CD4-positive, alpha-beta T cell treated with Interleukin-2 at 100 ng/mL for 4 hours (primary cell): ENCODE measurements at regions not wholly inside any gene's neighbourhood (a gene's known extent, or its start where the extent isn't known, plus 50 kb on each side); places are given as distances from the start of the nearest gene placed in this dataset.

ENCODE experiments used
- DNase-seq: peaks from one replicate; pipeline ENCODE4 v3.0.0-alpha.2; 2020; ENCODE audit warnings: low spot score

DNA sequence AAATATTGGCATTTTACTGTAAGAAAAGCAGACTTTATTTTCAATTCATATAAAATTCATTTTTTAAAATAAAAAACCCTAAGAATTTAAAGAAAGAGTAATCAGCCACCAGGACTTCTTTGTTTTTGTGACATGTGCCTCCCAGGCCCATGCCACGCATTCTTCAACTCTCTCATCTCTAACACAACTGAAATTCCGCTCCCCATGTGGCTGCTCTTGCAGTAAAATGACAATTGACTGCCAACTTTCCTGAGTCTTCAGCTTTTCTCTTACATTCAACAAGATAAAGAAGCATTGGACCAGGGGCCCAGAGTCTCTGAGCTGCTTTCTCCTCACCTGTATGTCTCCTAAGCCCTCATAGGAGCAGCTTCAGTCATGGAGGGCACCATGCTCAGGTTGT, 372.1 kb downstream of the UQCRFS1 start:
- no peak for DNase-seq

DNA sequence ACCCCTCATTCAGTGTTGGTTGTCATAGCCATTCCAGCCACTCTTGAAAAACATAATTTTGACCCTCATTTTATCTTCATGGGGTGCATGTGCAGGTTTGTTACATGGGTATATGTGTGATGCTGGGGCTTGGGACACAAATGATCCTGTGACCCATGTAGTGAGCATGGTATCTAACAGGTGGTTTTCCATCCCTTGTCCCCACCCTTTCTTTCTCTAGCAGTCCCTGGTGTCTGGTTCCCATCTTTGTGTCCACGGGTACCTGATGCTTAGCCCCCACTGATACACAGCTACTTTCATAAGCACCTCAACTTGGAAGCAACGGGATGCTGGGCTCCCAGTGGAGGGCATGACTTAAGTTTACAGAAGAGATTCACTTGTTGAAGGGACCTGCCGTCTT, 373.5 kb downstream of the UQCRFS1 start:
- DNase-seq = no peak

DNA sequence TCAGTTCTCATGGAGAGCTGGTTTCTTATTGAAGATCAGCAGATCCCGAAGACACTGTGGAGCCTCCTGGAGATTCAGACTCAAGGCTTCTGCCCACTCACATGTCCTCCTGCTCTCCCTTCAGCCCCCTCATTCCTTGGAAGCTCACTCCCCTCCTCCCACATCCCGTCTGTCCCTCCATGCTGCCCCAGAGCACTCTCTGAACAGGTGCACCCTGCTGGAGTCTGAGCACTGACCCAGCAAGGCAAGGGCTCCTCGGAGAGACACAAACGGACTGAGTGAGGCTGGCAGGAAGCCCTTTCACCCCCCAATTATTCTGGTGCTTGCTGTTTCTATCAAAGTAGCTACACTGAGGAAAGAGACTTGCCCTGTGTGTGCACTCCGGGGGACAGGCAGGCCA, 374.0 kb downstream of the UQCRFS1 start:
- DNase-seq = no peak

DNA sequence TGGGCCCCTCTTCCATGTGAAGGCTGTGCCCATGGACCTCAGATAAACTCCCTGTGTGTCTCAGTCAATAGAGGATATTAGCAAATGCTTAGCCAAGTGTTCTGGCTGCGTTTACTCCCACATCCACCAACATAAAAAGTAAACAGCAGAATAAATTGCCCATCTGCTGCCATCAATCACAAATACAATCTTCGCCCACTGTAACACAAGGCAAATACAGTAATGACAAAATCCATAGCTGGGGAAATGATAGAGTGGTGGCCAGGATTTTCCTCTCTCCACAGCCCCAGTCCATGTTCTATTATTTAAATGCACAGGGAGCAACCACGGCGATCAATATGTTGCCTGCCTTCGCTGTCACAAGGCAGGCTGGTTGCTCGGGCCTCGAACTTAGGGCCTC, 376.5 kb downstream of the UQCRFS1 start:
- DNase-seq = no peak

DNA sequence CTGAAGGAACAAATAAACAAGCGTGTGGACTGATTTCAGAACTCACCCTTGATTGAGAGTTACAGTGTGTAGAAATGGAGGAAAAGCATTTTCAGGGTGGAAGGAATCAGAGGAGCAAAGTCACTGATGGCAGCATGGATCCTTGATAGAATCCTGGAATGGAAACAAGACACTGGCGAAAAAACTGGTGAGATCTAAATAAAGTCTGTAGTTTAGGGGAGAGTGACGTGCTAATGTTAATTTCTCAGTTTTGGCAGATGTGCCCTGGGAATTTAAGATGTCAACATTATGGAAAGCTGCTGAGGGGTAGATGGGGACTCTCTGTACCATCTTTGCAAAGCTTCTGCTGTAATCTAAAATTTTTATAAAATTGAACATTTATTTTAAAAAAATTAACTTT, 378.0 kb downstream of the UQCRFS1 start:
- DNase-seq = no peak

DNA sequence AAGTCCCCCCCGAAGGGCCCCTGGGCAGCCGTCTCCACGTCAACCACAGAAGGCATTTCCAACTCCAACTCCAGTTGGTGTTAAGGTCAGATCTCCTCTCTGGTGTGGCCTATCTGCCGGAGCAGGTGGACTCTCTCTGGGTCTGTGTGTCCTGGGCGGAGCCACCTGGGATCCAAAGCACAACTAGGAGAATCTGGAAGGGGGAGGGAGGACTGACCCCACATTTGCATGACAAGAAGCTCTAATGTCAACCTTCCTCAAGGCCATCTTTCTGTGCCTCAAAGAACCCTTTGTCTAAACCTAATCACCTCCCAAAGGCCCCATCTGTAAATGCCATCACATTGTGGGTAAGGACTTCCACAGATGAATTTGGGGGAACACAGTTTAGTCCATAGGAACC, 381.5 kb downstream of the UQCRFS1 start:
- no peak for DNase-seq

DNA sequence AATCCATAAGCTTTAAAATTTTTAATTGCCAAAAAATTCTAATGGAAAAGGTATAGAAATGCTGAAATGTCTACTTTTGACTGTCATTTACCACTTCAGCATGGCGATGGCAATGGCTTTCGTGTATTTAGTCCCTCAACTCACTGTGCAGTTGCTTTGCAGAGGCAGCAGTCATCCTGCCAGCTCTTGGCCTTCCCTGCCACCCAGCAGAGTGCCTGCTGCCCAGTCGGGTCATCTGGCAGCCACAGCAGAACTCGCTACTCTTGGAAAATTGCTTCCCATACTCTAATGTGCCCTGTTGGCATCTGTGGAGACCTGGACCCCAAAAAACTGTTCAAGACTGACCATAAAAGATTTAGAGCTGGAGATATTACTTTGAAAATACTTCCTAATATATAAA, 383.2 kb downstream of the UQCRFS1 start:
- DNase-seq = no peak

DNA sequence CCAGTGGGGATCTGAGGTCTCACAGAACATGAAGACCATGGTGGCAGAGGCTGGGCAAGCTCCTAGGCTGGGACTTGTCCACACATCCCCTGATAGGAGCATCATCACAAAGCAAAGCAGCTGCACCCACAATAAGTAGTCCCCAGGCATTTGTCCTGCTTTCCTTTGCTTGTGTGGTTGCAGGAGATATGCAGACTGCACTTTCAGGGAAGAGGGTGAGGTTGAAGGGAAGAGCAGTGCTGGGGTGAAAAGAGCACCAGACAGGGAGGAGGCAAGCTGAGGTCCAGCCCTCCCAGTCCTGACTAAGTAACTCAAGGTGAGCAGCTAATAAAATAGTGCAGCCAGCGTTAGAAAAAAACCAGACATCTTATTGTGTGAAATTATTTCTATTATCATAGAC, 383.6 kb downstream of the UQCRFS1 start:
- DNase-seq = no peak

DNA sequence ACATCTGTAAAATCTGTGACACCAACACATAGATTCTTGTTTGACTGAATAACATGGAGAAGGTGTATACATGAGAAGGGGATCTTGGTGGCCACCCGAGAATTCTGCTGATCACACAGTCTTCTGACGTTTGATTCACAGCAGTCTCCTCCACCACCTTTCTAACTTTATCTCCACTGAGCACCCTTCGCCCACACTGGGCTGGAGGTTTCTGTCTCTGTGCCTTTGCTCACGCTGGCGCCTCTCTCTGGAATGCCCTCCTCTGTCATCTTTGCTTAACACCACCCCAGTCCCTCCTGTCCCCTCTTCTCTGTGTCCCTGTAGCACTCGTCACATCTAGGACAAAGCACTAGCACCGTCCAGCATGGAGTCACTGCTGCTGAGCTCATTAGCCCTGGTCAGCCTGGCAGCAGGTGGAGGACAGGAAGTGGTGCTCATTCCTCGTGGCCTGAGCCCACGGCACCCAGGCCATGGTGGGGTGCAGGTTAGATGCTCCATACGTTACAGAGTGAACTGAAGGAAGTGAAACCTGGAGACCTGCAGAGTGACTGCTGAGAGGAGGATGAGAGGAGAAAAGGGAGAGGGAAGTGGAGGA, 384.6 kb downstream of the UQCRFS1 start:
- no peak for DNase-seq

DNA sequence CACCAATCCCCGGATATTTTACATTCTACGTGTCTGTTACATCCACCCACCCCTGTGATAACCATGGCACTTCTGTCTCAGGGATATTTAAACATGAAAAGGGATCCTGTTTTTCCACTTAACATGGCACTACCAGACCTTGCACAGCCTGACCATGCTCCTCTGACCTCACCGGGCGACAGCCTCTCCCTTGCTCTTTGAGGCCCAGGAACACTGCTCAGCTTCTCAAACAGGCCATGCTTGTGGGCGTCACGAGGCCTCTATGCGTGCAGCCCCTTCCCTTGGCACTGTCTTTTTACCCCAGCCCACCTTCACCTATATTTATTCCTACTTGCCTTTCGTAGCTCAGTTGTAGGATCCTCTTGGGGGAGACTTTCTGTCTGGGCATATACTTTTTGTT, 385.6 kb downstream of the UQCRFS1 start:
- DNase-seq = no peak

DNA sequence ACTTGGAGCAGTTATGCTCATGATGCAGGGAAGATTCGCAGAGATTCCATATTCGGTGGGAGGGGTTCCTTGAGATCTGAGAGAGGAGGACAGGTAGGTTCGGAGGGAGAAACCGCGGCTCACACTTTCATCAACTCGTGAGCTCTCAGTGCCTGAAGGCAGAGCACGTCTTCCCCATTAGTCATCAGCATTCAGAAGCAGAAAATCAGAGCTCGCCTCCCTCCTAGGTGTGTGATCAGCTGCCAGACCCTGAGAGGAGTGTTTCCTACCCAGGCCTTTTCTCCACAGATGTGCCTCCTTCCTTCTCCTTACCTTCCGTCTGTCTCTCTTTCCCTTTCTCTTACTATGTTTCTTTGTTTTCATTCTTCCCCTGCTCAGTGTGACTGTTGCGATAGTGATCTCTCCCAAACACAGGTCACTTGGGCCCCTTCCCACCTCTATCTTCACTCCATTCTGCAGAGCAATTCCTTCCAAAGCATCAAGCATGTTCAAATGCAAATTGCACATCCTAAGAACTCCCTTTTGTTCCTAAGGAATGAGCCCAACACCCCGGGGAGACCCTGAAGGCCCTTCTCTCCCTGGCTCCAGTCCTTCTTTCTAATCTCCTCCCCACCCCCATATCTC, 389.5 kb downstream of the UQCRFS1 start:
- DNase-seq = no peak

DNA sequence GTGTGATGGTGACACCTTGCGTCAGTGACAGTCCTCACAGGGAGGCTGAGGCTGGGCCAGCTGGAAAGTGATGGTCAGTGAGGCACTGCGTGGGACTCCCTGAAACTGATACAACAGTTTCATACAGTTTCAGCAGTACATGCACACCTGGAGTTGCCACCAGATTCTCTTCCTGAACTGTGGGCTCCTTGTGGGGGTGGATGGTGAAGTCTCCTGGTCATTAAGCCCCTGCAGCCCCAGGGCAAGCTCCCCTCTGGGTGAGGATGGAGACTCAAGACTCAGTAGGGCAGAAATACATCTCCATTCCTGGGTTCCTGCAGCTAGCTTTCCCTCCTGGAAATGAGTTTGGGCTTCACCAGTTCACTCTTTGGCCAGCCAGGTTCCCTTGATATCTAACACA, 392.7 kb downstream of the UQCRFS1 start:
- DNase-seq = no peak

DNA sequence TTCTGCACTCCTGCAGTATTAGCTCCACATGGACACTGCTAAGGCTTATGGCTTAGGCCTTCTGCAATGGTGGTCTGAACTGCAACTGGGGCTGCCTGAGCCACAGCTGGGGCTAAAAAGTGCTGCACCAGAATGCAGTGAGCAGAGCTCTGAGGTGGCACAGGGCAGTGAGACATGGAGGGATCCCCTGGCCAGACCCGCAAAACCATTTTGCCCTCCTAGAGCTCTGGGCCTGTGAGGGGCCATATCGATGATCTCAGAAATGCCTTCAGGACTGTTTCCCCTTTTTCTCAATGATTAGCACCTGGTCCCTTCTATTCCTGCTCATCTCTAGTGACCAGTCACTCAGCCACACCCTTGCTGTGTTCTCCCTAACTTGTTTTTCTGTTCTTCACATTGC, 397.7 kb downstream of the UQCRFS1 start:
- no peak for DNase-seq

DNA sequence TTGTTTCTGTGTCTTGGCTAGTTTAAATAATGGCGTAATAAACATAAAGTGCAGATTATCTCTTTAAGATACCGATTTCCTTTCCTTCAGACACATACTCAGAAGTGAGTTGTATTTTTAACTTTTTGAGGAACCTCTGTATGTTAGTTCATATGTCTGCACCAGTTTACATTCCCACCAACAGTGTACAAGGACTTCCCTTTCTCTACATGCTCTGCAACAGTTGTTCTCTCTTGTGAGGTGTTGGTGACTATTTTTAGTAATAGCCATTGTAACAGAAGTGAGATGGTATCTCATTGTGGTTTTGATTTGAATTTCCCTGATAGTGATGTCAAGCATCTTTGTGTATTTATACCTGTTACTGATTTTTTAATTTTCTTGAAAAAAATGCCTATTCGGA, 418.6 kb downstream of the UQCRFS1 start:
- no peak for DNase-seq

DNA sequence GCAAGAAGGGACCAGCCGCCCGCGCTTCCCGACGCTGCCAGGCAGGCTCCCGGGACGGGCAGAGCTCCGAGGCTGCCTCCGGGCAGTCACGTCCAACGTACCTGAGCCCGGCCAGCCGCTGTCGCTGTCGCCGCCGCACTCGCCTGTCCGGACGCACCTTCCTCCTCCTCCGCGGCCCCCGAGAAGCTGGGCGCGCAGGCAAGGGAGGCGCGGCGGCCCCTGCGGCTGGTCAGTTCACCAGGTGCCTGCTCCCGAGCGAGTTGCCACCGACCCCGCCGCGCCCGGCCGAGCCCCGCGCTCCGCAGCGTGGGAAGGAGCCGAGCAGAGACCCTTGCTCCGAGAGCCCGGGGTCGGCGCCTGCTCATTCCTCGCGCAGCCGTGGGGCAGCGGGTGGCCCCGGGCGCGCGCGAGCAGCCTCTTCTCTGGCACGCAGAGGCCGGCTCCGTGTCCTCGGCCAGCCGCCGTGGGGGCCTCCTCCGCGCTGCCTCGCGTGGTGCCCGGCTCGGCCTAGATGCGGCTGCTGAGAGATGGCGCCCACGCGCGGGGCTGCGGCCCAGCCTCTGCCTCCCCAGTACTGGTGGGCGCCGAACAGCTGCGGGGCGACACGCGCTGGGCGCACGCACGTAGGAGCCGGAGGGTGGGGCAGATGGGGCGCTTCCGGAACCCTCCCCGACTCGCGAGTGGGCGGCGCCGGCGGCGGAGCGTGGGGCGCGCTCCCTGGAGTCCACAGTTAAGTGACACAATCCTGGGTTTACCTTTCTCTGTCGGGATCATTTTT, 419.4 kb downstream of the UQCRFS1 start:
- DNase-seq = no peak

DNA sequence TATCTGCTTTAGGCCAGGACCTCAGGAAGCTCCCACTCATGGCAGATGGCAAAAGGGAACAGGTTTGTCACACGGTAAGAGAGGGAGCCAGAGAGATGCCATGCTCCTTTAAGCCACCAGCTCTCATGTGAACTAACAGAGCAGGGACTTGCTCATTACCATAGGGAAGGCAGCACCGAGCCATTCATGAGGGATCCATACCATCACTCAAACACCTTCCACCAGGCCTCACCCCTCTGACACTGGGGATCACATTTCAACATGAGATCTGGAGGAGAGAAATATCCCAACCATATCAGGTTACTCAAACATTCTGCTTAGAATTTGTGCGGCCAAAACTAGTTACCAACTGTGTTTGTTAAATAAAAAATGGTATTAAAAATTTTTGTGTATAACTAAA, 427.0 kb downstream of the UQCRFS1 start:
- no peak for DNase-seq

DNA sequence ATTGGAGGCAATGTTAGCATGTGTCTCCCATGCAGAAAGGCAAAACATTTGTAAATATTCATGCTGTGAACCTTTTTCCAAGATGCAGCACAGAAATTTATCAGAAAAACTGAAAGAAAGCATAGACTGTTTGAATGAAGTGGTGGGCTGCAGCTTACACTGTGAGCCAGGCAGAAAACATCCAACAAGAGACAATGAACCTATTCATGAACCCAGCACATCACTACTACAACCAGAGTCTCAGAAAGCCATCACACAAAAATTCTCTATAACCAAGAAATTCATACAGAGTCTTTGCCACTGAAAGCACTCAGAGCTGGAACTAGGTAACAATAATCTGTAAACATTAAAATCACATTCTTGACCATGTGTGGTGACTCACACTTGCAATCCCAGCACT, 448.9 kb downstream of the UQCRFS1 start:
- DNase-seq = no peak

DNA sequence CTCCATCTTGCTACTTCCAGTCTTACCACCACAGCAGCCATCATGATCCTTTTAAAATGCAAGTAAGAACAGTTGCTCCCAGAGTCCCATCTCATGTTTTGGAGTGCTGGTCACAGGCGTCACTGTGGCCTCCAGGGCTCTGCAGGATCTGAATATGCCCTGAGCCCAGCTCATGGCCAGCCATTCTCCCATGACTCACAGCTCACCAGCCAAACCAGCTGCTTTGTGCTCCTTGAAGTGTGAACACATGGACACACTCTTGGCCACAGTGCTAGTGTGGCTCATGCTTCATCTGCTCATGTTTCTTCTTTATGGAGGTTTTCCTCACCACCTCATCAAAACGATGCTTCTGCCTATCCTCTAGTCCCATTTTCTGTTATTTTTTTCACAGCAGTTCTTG, 466.5 kb downstream of the UQCRFS1 start:
- no peak for DNase-seq

DNA sequence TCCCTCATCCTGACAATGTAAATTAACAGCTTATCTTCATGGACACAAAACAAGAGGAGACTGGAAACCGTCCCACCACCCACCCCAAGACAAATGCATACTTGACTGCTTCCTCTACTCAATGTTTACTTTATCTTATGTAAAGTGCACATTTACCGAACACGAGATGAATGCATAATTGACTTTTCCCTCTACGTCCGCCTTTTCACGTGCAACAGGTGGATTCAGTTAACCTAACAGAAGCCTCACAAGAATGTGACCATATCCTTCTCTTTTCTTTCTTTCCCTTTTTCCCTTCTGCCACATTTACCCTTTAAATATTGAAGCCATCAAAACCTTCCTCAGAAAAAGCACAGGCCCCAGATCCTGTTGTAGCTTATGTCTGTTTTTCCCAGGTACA, 468.0 kb downstream of the UQCRFS1 start:
- DNase-seq = no peak

DNA sequence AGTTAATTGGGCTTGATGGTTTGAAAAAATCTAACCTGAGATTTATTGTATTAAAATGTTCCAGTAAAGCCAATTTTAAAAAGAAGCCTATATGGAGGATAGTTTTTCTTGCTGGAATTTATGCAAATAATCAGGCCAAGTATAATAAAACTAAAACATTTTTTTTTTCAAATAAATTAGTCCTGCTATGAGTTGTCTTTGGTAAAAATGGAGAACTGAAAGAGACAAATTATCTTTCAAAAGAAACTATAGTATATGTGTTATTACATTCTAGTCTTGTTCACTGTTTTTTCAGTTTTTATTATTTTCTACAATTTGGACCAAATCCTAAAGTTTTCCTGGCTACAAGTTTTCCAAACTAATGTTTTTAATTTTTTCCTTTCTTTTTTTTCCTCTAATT, 468.9 kb downstream of the UQCRFS1 start:
- no peak for DNase-seq

DNA sequence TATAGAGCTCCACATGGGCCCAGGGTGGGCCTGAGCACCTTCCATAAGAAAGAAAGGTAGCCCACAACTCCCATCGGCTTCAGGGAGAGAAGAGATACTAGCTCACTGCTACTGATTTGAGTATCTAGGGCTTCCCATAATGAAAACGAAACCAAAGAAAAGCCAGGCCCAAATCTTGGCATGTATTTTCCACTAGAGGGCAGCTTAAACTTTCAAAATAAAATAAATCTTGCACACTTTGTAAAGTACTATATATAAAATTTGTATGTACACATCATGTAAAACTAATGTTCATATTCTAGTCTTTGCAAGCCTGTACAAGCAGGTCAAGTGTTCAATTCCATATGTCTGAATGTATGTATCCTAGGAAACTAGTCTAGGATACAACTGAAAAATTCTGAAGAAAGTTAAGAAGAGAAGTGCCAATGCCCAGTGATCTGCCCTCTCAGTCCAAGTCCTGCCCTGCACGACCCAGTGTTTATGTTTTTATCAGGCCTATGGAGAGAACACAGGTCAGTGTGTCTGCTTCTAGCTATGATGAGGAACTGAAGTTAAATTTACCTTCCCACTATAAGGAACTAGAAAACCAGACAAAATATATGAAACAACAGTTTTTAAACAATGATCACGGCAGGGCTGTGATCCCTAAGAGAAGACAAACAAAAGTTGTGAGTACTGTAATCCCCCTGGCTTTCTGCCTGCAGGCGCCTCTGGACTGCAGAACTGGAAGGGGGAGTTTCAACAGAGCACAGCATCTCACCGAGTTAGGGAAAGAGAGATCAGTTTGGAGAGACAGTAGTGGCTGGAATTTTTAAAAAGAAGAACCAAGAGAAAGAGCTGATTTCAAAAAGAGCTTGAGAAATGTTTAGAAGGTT, 475.7 kb downstream of the UQCRFS1 start:
- peak; percentile 15 for DNase-seq

DNA sequence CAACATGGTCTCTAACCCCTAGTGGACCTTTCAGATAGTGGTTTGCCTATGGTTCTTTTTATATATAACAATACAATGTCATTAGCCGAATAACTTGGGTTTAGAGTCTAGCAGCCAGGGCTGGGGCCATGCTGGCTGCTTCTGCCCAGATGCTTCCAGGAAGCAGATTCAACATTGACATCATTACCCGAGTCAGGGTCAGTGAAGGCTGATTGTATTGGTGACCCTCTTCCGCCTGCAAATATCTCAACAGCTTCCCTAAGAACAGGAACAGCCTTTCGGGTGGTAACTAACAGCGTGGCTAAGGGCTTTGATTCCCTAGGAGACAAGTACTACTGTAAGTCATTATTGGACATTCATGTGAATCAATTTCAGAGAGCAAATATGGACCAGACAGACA, 476.4 kb downstream of the UQCRFS1 start:
- DNase-seq = no peak

DNA sequence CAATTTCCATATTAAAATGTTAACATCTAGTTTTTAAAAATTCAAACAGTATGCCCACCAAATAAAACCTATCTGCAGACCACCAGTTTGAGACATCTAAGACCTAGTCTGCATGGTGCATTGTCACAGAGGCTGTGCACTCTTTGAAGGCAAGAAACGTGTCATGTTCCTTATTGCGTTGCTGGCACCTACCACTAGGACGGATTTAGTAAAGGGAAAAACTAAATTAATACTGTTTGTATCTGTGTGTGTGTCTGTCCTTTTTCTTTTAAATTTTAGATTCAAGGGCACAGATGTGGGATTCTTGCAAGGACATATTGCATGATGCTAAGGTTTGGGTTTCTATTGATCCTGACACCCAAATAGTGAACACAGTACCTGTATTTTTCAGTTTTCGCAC, 481.4 kb downstream of the UQCRFS1 start:
- DNase-seq = no peak
